ENCODE measurements at regions not wholly inside any gene's neighbourhood (a gene's known extent, or its start where the extent isn't known, plus 50 kb on each side); places are given as distances from the start of the nearest gene placed in this dataset.

DNA sequence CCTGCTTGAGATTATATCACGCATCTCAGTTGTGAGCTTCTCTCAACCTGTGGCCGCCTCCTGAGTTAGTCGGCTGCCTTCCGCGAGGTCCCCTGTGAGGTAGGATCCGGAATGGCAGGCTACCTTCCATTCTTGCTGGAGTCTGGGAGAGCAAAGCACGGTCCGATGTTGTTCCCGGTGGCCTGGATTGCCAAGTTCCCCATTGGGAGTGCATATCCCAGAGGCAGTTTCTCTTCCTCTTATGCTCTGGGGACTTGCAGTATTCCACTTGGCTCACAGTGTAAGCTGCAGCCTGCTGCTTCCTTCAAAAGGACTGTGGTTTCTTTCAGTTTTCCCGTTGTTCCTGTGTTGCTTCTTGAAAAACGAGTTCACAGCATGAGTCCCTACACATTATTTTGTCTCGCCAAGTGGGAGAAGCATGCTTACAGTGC is 225.4 kb upstream of the ZWINT start:
- TF ChIP-seq, protein P1, sequence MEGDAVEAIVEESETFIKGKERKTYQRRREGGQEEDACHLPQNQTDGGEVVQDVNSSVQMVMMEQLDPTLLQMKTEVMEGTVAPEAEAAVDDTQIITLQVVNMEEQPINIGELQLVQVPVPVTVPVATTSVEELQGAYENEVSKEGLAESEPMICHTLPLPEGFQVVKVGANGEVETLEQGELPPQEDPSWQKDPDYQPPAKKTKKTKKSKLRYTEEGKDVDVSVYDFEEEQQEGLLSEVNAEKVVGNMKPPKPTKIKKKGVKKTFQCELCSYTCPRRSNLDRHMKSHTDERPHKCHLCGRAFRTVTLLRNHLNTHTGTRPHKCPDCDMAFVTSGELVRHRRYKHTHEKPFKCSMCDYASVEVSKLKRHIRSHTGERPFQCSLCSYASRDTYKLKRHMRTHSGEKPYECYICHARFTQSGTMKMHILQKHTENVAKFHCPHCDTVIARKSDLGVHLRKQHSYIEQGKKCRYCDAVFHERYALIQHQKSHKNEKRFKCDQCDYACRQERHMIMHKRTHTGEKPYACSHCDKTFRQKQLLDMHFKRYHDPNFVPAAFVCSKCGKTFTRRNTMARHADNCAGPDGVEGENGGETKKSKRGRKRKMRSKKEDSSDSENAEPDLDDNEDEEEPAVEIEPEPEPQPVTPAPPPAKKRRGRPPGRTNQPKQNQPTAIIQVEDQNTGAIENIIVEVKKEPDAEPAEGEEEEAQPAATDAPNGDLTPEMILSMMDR (IDR thresholded peaks at IDR 0.05; ENCODE audit: extremely low read depth, missing control alignments) = no peak
- no peak for DNase-seq (ENCODE audit: low spot score)

DNA sequence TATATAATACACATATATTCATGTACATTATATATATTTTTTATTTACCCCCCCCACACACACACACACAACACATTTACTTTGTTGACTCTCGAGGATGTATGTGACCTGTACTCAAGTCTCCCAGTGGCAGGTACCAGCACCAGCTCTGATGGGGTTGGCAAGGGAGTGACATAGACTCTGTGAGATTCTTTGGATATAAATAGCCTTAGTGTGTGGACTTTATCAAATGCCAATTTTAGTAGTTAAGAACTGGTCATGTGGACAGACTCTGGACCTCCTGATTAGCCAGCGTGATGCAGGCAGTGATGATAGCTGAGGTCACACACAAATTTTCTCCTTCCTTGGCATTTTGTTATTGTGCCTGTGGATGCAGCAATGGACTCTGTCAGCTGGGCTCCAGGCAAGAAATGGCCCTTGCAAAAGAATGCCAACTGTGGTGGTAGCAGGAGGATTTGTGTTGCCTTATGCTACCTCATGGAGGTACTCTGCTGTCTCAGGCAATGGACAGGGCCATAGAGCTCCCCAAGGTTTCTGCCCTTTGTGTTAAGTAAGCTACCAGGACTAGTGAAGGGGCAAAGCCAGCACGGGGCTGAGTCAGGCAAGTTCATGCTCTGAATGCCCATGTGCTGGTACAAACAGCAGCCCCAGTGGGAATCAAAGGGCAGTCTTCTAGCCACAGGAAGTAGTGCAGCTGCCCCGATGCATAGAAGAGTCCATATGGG is 224.6 kb upstream of the ZWINT start:
- TF ChIP-seq, protein P1 (IDR thresholded peaks at IDR 0.05; ENCODE audit: extremely low read depth, missing control alignments) = no peak
- no peak for DNase-seq (ENCODE audit: low spot score)

GRCh38 chr10:56583316-56583715 is 222.3 kb upstream of the ZWINT start:
- DNase-seq (ENCODE audit: low spot score) = no peak
- TF ChIP-seq, protein P1 (IDR thresholded peaks at IDR 0.05; ENCODE audit: extremely low read depth, missing control alignments) = no peak

DNA sequence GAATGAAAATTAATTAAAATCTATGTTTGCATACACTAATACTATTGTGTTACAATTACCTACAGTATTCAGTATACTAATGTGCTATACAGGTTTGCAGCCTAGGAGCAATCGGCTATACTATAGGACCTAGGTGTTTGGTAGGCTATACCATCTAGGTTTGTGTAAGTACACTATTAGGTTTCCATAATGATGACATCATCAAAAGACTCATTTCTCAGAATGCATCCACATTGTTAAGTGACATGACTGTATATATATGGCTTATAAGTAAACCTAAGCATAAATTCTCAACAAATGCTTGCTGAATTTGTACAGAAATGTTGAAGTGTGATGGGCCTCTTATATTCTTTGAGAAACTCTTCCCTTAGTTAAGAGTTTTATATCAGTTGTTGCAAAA is 206.5 kb upstream of the ZWINT start:
- TF ChIP-seq, protein P1 (IDR thresholded peaks at IDR 0.05; ENCODE audit: extremely low read depth, missing control alignments) = no peak
- DNase-seq (ENCODE audit: low spot score) = no peak

- DNase-seq (ENCODE audit: low spot score) = no peak
- TF ChIP-seq, protein P1 (IDR thresholded peaks at IDR 0.05; ENCODE audit: extremely low read depth, missing control alignments) = no peak
Observed at GRCh38 chr10:56561336-56561735, 200.3 kb upstream of the ZWINT start.

GRCh38 chr10:56551037-56551436 is 190.0 kb upstream of the ZWINT start:
- TF ChIP-seq, protein P1 (IDR thresholded peaks at IDR 0.05; ENCODE audit: extremely low read depth, missing control alignments) = no peak
- DNase-seq (ENCODE audit: low spot score) = no peak

GRCh38 chr10:56547163-56547562 is 186.1 kb upstream of the ZWINT start:
- TF ChIP-seq, protein P1 (IDR thresholded peaks at IDR 0.05; ENCODE audit: extremely low read depth, missing control alignments) = no peak
- no peak for DNase-seq (ENCODE audit: low spot score)
